Osteoblast (primary cell): ENCODE measurements at regions not wholly inside any gene's neighbourhood (a gene's known extent, or its start where the extent isn't known, plus 50 kb on each side); places are given as distances from the start of the nearest gene placed in this dataset.
A peak's percentile ranks its signal among the peaks of the same experiment; 100 is the strongest.
"Not testable (repeated sequence)": the region's sequence is repeated elsewhere in the genome, so short reads cannot be mapped to it uniquely, and the experiment has no call there.

ENCODE experiments used
- DNase-seq: peaks from one replicate; pipeline ENCODE4 v3.0.0; 2011; ENCODE audit warnings: low spot score, mixed read lengths; ENCODE audit not compliant: insufficient read length; ENCODE audit errors: missing footprints
- H2AFZ ChIP-seq: 2 replicates; pipeline ENCODE4 v1.6.0; 2011; ENCODE audit warnings: mild to moderate bottlenecking, low read length
- H3K27ac ChIP-seq: 2 replicates; pipeline ENCODE4 v1.5.1; 2011; ENCODE audit warnings: mild to moderate bottlenecking, low read depth, low read length, moderate library complexity
- H3K27me3 ChIP-seq: 2 replicates; pipeline ENCODE4 v1.6.0; 2012; ENCODE audit warnings: mild to moderate bottlenecking, control low read depth, inconsistent platforms, low read length, moderate library complexity; ENCODE audit not compliant: insufficient read depth
- H3K36me3 ChIP-seq: 2 replicates; pipeline ENCODE4 v1.5.1; 2011; ENCODE audit warnings: mild to moderate bottlenecking, low read length, control low read depth, moderate library complexity; ENCODE audit not compliant: insufficient read depth
- H3K4me1 ChIP-seq: 2 replicates; pipeline ENCODE4 v1.5.1; 2011; ENCODE audit warnings: mild to moderate bottlenecking, low read length, control low read depth, moderate library complexity; ENCODE audit not compliant: insufficient read depth
- H3K4me2 ChIP-seq: 2 replicates; pipeline ENCODE4 v1.6.0; 2011; ENCODE audit warnings: mild to moderate bottlenecking, low read length; ENCODE audit not compliant: insufficient read depth
- H3K4me3 ChIP-seq: fragments of 200-600 bp; sonication (generic); 3 replicates; pipeline ENCODE4 v1.5.1; 2012; ENCODE audit warnings: mild to moderate bottlenecking, low read length, inconsistent platforms; ENCODE audit not compliant: insufficient read depth
- H3K79me2 ChIP-seq: 2 replicates; pipeline ENCODE4 v1.6.0; 2012; ENCODE audit warnings: mild to moderate bottlenecking, low read length, control low read depth, inconsistent platforms; ENCODE audit not compliant: insufficient read depth
- H3K9me3 ChIP-seq: 2 replicates; pipeline ENCODE4 v1.5.1; 2011; ENCODE audit warnings: low read depth, low read length, control low read depth
- H4K20me1 ChIP-seq: 2 replicates; pipeline ENCODE4 v1.6.0; 2012; ENCODE audit warnings: mild to moderate bottlenecking, low read length, control low read depth; ENCODE audit not compliant: insufficient read depth
- CTCF ChIP-seq: IDR thresholded peaks from 2 replicates; pipeline ENCODE4 v1.5.1; 2011; ENCODE audit warnings: mild to moderate bottlenecking, low read depth, low read length, moderate library complexity; ENCODE audit errors: extremely low read depth

- H3K79me2 ChIP-seq: no peaks in the 10 kb centered on the region
- H2AFZ ChIP-seq: no peak overlapping the region
- DNase-seq: no peak
- no peaks in the 10 kb centered on the region for H3K36me3 ChIP-seq
- no peaks in the 10 kb centered on the region for H4K20me1 ChIP-seq
- H3K4me2 ChIP-seq: no peak overlapping the region
- no peak overlapping the region for H3K27ac ChIP-seq
- no peak for TF ChIP-seq CTCF
- H3K27me3 ChIP-seq: no peaks in the 10 kb centered on the region
- H3K4me1 ChIP-seq: no peaks in the 10 kb centered on the region
- no peaks in the 10 kb centered on the region for H3K9me3 ChIP-seq
- H3K4me3 ChIP-seq: no peak overlapping the region
Observed at GRCh38 chr10:81603106-81603620, 271.8 kb upstream of the NRG3 start.

GRCh38 chr10:81644485-81644884 lies 230.5 kb upstream of the NRG3 start:
- not testable (repeated sequence) for H3K79me2 ChIP-seq, H2AFZ ChIP-seq, H3K4me2 ChIP-seq, H3K9me3 ChIP-seq, H3K4me3 ChIP-seq, H3K27ac ChIP-seq, DNase-seq, H3K36me3 ChIP-seq, H4K20me1 ChIP-seq, H3K4me1 ChIP-seq, H3K27me3 ChIP-seq

GRCh38 chr10:81655986-81656385 lies 219.0 kb upstream of the NRG3 start:
- no peak for TF ChIP-seq CTCF
- H3K27me3 ChIP-seq: no peaks in the 10 kb centered on the region
- peaks cover 2% of the 10 kb centered on the region for H3K9me3 ChIP-seq
- H3K27ac ChIP-seq: no peak overlapping the region
- no peak overlapping the region for H3K4me3 ChIP-seq
- no peaks in the 10 kb centered on the region for H3K79me2 ChIP-seq
- H4K20me1 ChIP-seq: no peaks in the 10 kb centered on the region
- no peak for DNase-seq
- no peaks in the 10 kb centered on the region for H3K36me3 ChIP-seq
- H3K4me2 ChIP-seq: no peak overlapping the region
- no peaks in the 10 kb centered on the region for H3K4me1 ChIP-seq
- no peak overlapping the region for H2AFZ ChIP-seq

- TF ChIP-seq CTCF: no peak
- Histone ChIP-seq H3K79me2 (no peaks in the 10 kb centered on the region), H3K27ac (no peak overlapping the region), H3K4me1 (no peaks in the 10 kb centered on the region), H3K36me3 (no peaks in the 10 kb centered on the region), H3K4me2 (no peak overlapping the region), H2AFZ (no peak overlapping the region), H3K4me3 (no peak overlapping the region), H3K27me3 (no peaks in the 10 kb centered on the region), H3K9me3 (no peaks in the 10 kb centered on the region), H4K20me1 (no peaks in the 10 kb centered on the region)
- DNase-seq: peak; percentile 14
Observed at GRCh38 chr10:81662837-81663236, 212.2 kb upstream of the NRG3 start.

GRCh38 chr10:81664800-81665199 lies 210.2 kb upstream of the NRG3 start:
- H3K9me3 ChIP-seq, DNase-seq, H3K4me3 ChIP-seq, H2AFZ ChIP-seq, H3K79me2 ChIP-seq, H4K20me1 ChIP-seq, H3K27ac ChIP-seq, H3K4me2 ChIP-seq, H3K27me3 ChIP-seq, H3K4me1 ChIP-seq, H3K36me3 ChIP-seq: not testable (repeated sequence)
